Lower leg skin (tissue), 4 donors: ENCODE measurements at regions not wholly inside any gene's neighbourhood (a gene's known extent, or its start where the extent isn't known, plus 50 kb on each side); places are given as distances from the start of the nearest gene placed in this dataset.

Experiments
- DNase-seq, 2 donors: peaks; one replicate each; pipeline ENCODE4 v3.0.0-alpha.2; 2019; ENCODE audit warnings: low spot score in 2 of 2
- H3K4me3 ChIP-seq: fragments of 200-600 bp; sonication (generic); 2 replicates; pipeline ENCODE4 v1.5.1; 2017; ENCODE audit warnings: mild to moderate bottlenecking, low read depth; ENCODE audit not compliant: poor library complexity, severe bottlenecking
- POLR2A ChIP-seq, 2 donors: fragments of 450-650 bp; IDR thresholded peaks; one replicate each; pipeline ENCODE4 v1.6.1; 2016 to 2017; ENCODE audit warnings: antibody characterized with exemption in 2 of 2, mild to moderate bottlenecking in 1 of 2, moderate library complexity in 1 of 2
- WGBS, 2 donors: methylation state at CpG; one replicate each; pipeline ENCODE4 v1.1.5; 2018; 5-methylcytosine and 5-hydroxymethylcytosine counted together
- intact Hi-C: fragments of 100-400 bp; cut with DNase I; formaldehyde crosslinking; loops from one replicate; pipeline ENCODE4 v1.15.0; 2023; ENCODE audit warnings: low total_unique reads
- TF ChIP-seq, protein P1 (sequence below), 3 donors: fragments of 450-650 bp; IDR thresholded peaks; one replicate each; pipeline ENCODE4 v1.5.1; 2016; ENCODE audit warnings: antibody characterized with exemption in 3 of 3, mild to moderate bottlenecking in 3 of 3, moderate library complexity in 2 of 3

DNA sequence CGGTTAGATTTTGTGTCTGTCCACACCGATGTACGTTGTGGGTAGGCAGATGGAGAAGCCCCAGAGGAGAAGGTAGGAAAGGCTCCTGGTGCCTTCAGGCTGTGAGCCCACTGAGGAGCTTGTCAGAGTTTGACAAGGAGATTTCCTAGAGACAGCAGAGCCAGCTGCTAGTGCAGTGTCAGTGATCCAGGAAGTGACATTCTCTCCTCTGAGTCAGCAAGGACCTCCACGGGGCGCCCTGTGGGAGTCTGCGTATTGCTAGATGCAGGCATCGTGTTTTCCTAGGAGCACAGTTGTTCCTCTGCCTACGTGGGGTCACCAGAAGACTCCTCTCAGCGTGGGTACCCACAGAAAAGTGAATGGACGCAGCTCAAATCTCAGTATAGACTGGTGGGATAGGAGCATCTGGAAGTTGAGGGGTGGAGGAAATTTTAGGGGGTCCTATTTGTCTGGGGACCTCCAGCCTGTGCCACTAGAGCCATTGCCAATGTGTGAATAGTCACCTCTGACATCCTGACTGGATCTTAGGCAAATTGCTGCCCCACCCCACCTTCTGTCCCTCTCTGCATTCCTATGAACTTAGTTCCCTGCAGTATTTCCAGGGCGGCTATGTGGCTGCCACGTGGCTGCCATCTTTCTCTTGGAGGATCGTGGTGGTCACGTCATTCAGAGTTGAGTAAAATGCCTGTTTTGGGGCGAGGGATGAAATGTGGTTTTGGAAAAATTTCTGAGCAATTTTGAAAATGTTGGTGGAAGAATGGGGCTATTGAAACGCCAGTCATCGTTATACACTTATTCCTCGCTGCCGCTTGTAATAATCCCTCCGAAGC lies 84.8 kb upstream of the KLHL25 start:
- intact Hi-C loops: no loop called here

DNA sequence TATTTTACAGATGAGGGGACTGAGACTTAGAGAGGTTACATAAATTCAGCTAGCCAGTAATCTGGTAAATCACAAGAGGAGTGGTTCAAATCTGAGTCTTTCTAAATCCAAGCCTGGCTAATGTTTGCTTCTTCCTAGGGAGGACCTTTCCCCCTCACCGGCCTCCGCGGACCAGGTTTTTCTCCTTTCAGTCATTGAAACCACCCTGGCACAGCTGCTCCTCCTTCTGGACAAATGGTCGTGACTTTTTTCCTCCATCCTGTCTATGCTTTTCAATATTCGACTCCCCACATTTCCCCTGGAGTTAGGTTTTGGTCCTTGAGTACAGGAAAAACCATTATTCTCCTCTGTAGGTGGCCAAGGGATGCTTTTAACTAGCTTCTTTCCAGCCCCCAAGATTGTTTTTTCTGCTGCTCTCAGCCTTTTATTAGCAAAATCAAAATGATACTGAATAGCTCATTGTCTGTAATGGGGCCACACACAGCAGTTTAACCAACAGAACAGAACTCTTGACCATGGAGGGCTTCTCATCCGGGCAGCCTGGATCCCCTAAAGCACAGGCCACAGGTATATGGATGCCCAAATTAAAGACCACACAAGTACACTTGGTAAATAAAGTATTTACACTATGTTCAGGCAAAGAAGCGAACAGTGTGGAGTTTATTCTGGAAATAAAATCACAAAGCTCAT lies 85.9 kb upstream of the KLHL25 start:
- no peak overlapping the region for H3K4me3 ChIP-seq
- no peak for DNase-seq
- TF ChIP-seq, protein P1, sequence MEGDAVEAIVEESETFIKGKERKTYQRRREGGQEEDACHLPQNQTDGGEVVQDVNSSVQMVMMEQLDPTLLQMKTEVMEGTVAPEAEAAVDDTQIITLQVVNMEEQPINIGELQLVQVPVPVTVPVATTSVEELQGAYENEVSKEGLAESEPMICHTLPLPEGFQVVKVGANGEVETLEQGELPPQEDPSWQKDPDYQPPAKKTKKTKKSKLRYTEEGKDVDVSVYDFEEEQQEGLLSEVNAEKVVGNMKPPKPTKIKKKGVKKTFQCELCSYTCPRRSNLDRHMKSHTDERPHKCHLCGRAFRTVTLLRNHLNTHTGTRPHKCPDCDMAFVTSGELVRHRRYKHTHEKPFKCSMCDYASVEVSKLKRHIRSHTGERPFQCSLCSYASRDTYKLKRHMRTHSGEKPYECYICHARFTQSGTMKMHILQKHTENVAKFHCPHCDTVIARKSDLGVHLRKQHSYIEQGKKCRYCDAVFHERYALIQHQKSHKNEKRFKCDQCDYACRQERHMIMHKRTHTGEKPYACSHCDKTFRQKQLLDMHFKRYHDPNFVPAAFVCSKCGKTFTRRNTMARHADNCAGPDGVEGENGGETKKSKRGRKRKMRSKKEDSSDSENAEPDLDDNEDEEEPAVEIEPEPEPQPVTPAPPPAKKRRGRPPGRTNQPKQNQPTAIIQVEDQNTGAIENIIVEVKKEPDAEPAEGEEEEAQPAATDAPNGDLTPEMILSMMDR (IDR thresholded peaks at IDR 0.05): no peak
- TF ChIP-seq POLR2A (IDR thresholded peaks at IDR 0.05): no peak
- intact Hi-C loops: no loop called here
- 69 to 71% methylated on average over 7 of the region's 7 CpGs for WGBS, 2 donors

More for the DNA sequence above, 84.8 kb upstream of the KLHL25 start:
- DNase-seq: no peak
- WGBS, 2 donors: 50 to 60% methylated on average over 20 of the region's 20 CpGs
- H3K4me3 ChIP-seq: no peak overlapping the region
- TF ChIP-seq, protein P1 (IDR thresholded peaks at IDR 0.05): no peak
- no peak for TF ChIP-seq POLR2A (IDR thresholded peaks at IDR 0.05)

DNA sequence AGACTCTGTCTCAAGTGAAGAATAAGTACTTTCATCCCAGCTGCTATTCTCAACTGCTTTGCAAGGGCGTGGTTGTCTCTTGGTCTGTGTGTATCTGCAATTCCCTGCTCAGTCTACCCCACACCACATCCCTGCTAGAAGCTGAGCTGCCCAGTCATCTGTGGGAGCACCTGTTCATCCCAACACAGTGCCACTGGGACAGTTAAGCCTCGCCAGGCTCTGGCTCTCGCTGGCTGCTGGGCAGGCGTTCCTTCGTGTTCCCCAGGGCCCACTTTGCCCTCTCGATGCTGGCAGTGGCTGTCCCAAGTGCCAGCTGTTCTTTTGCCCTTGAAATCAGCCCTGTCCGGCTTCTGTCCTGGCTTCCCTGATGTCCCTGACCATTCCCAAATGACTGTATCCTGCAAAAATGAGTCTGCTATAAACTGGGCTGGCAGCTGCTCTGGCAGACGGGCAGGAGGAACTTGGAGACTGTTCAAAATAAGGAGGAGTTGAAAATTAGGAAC lies 91.6 kb upstream of the KLHL25 start:
- no peak overlapping the region for H3K4me3 ChIP-seq
- intact Hi-C loops: no loop called here
- TF ChIP-seq POLR2A (IDR thresholded peaks at IDR 0.05): no peak
- TF ChIP-seq, protein P1 (IDR thresholded peaks at IDR 0.05): no peak
- 63 to 75% methylated on average over 8 of the region's 8 CpGs for WGBS, 2 donors
- DNase-seq: no peak

GRCh38 chr15:85889956-85890619 lies 95.4 kb upstream of the KLHL25 start:
- TF ChIP-seq, protein P1 (IDR thresholded peaks at IDR 0.05): no peak
- no peak for TF ChIP-seq POLR2A (IDR thresholded peaks at IDR 0.05)
- no peak for DNase-seq
- 66% methylated on average over 12 of the region's 12 CpGs for WGBS, 2 donors
- intact Hi-C loops: loop anchor here (5.0 kb wide), 1 partner anchor 1587 kb away; no protein-coding TSS in a partner anchor
- H3K4me3 ChIP-seq: no peak overlapping the region

GRCh38 chr15:85890620-85890980 lies 95.9 kb upstream of the KLHL25 start:
- intact Hi-C loops: loop anchor here (5.0 kb wide), 1 partner anchor 1587 kb away; no protein-coding TSS in a partner anchor
- WGBS, 2 donors: 65 to 69% methylated on average over 2 of the region's 2 CpGs
- DNase-seq: no peak

More at GRCh38 chr15:85890620-85890980, 95.9 kb upstream of the KLHL25 start:
- TF ChIP-seq, protein P1 (IDR thresholded peaks at IDR 0.05): no peak
- TF ChIP-seq POLR2A (IDR thresholded peaks at IDR 0.05): no peak
- H3K4me3 ChIP-seq: no peak overlapping the region
